ENCODE measurements at regions not wholly inside any gene's neighbourhood (a gene's known extent, or its start where the extent isn't known, plus 50 kb on each side); places are given as distances from the start of the nearest gene placed in this dataset.

GRCh38 chr15:85967553-85967952 lies 112.1 kb upstream of the AGBL1 start:
- intact Hi-C loops (cut with DNase I): no loop called here
- no peak for DNase-seq

DNA sequence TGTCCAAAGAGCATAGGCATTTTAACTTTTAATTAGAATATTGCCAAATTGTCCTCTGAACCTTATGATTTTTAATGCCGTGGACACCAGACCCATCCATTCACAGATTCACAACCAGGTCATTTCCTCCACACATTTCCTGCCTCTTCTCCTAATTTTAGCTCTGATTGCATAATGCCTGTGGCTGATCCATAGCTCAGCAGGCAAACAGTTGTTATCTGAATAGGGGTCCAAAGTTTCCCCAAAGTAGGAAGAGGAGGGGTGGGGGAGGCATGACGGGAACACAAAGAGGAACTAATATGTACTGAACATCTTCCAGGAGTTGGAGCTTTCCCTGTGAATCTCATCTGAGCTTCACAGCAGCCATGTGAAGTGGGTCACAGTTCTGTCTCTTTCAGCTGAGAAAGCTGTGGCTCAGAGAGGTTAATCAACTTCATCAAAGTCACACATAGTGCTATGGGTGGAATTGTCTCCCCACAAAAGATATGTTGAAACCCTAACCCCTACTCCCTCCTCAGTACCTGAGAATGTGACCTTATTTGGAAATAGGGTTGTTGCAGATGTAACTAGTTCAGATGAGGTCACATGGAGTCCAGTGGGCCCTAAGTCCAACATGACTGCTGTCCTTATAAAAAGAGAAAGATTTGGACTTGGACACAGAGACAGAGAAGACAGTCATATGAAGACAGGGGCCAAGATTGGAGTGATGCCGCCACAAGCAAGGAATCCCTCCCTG lies 106.7 kb upstream of the AGBL1 start:
- DNase-seq: no peak
- intact Hi-C loops (cut with DNase I): no loop called here

DNA sequence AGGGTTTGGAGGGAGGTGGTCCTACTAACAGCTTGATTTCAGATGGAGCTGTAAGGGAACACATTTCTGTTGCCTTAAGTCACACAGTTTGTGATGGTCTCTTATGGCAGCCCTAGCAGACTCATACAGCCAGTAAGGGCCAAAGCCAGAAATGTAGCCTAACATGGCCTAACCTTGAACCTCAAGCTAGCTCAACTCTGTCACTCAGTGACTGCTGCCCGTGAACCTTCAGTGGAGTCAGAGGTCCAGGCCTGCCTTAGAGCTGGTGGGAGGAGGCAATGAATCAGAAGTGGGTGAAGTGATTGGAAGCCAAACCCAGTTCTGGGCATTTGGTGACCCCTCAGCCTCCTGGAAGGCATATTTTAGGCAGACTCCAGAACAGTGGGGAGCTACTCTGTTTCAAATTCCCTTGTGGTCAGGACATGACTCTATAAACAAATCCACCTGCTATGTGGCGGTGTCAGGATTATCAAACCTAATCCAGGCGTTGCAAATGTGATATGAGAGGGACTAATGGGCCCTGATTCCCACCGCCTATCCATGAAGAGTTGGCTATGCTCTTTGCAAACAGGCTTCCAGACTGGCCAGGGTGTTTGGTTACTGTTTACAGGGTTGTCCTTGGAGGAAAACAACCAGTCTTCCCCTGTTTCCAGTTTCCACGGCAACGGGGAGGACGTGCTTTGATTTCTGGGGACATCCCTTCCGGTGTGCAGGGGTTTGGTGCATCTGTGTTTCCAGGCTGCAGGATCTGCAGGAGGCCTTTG lies 105.9 kb upstream of the AGBL1 start:
- peak in 1 of 42 donors; percentile 1 for DNase-seq
- intact Hi-C loops (cut with DNase I): no loop called here

DNA sequence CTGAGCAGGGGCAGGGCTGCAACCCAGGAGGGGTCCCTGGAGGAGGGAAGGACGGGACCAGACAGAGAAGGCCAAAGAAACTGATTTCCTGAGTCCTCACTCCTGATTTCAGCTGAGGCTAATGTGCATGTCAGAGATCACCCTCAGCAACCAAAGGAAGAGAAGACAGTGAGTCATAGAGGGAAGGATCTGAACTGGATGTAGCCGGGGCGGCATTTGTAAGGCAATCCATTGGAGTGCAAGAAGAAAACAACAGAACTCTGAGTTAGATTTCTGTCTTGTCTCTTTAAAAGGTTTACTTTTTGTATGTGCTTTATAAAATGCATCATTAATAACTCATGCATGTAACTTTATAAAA lies 105.3 kb upstream of the AGBL1 start:
- intact Hi-C loops (cut with DNase I): no loop called here

DNA sequence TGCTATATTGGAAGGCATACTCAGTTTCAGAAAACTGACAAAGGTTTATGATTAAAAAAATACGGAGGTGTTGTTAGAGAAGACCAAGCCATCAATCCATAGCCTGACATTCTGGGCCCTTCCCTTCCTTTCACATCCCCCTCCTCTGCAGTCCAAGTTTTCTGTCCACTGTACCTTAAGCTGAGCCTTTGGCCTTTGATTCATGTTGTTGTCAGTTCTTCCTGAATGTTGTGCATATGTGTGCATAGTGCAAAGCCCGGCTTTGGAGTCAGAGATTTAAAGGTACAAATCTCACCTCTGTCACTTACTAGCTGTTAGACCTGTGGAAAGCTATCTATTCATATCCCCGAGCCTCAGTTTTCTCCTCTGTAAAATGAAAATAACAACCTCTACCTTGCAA lies 104.9 kb upstream of the AGBL1 start:
- intact Hi-C loops (cut with DNase I): no loop called here
- DNase-seq: no peak

More for the DNA sequence above, 105.3 kb upstream of the AGBL1 start:
- no peak for DNase-seq

DNA sequence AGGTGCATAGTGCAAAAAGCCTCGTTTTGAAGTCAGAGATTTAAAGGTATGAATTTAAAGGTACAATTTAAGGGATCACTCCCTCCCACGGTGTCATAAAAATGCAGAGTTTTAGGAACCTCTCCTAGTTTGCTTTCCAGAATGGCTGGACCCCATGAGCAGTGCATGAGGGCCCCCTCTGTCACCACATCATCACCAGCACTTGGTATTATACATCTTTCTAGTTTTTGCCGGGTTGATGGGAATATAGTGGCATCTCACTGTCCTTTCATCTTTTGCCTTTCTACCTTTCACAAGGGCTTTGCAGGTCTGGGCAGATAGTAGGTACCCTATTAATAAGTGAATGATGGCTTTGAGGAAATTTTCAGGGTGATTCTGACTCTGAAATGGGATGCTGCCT lies 103.6 kb upstream of the AGBL1 start:
- intact Hi-C loops (cut with DNase I): no loop called here
- no peak for DNase-seq

DNA sequence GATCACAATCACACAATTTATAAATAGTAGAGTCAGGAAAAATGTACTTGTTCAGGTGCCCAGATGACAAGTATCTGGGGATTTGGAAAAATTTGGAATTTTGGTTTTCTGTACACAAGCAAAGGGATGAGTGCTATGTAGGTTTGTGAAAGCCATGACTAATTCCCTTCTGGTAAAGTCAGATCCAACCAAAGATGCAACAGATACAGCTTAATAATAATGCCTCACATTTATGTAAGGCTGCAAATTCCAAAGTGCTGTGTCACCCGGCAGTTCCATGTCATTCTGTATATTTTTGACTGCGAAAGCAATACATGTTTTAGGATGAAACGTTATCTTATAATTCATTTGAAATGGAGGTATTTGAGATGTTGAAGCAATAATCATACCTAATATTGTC lies 102.7 kb upstream of the AGBL1 start:
- DNase-seq: no peak
- intact Hi-C loops (cut with DNase I): no loop called here

- no peak for DNase-seq
- intact Hi-C loops (cut with DNase I): no loop called here
Measured at GRCh38 chr15:85977586-85977985, 102.1 kb upstream of the AGBL1 start.

DNA sequence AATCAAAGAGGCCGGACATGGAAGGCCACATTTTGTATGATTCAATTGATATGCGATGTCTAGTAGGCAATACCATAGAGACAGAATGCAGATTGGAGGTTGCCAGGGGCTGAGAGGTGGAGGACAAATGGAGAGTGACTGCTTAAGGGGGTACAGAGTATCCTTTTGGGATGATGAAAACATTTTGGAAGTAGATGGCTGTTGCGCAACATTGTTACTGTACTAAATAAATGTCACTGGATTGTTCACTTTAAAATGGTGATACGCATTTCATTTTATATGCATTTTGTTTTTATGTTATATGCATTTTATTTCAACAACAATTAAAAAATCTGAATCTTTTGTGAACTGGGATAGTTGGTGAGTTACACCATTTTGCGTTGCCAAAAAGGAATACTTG lies 99.7 kb upstream of the AGBL1 start:
- DNase-seq: no peak
- intact Hi-C loops (cut with DNase I): no loop called here

DNA sequence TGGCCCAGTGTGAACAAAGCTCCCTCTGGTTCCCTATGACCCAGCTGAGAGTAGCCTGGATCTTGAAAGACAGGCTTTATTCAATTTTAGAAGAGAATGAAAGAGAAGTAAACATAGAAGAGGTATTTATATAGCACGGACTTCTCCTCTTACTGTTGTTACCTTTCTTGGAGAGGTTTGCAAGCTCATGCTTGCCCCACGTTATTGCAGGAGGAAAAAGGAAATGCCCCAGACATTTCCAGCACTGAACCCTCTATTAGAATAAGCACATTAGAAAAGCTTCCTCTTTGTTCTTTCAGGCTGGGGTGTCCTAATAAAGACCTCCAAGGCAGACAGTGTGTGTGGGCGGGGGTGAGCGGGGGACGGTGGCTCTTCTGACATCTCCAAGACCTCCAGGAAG lies 98.7 kb upstream of the AGBL1 start:
- intact Hi-C loops (cut with DNase I): no loop called here
- DNase-seq: no peak

- intact Hi-C loops (cut with DNase I): no loop called here
- DNase-seq: no peak
Measured at GRCh38 chr15:85984241-85984640, 95.4 kb upstream of the AGBL1 start.

DNA sequence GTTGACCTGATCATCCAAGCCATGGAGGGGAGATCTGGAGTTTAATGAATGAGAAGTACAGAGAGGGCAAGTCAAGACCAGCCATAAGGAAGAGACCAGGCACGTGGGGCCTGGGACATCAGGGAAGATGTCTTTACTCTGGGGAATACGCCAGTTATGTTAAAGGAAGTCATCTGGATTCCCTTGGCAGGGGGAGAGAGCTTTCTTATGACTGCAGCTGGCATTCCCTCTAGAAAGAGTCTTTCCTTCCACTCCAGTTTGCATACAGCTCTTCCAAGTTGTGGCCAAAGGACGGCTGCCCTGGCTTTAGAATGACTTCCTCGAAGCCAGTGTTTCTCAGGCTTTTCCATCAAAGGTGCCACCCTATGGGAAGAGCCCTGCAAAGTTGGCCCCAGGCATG lies 93.6 kb upstream of the AGBL1 start:
- DNase-seq: no peak
- intact Hi-C loops (cut with DNase I): no loop called here

- DNase-seq: no peak
- intact Hi-C loops (cut with DNase I): no loop called here
Measured at GRCh38 chr15:85986741-85987140, 92.9 kb upstream of the AGBL1 start.

DNA sequence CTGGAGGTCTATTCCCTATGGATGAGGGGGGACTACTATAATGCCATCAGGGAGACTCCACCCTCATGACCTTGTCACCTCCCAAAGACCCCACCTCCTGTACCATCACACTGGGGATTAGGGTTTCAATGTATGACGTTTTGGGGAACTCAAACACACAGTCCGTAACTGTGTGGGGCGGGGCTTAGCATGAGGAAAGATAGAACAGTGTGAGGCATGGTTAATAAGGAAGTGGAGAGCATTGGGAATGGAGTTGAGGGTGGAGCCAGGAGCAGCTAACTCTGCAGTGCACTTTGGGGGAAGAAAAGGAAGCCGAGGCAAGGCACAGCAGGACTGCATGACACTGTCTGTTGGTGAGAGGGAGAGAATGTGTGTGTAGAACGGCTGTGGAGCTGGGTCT lies 90.9 kb upstream of the AGBL1 start:
- intact Hi-C loops (cut with DNase I): no loop called here
- DNase-seq: no peak

GRCh38 chr15:85992224-85992623 lies 87.4 kb upstream of the AGBL1 start:
- intact Hi-C loops (cut with DNase I): no loop called here
- DNase-seq: no peak

DNA sequence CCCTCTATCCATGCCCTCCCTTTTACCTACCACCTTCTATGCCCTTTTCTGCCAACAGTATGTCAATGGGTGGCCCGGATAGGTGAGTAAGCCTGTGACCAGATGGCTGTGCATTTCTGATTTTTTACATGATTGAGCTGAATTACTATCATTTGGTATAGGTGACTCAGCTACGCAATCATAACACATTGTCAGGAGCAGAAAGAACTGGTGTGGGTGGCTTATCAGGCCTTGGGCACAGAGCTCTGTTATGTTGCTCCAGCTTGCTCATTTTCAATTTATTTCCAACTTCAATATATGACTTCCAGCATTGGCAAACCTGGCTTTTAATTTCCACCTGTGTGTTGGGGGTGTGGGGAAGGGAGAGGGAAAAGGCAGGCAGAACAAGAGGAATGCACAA lies 86.6 kb upstream of the AGBL1 start:
- intact Hi-C loops (cut with DNase I): no loop called here
- DNase-seq: peak in 24 of 42 donors; percentile 8 to 73 (median 25)

DNA sequence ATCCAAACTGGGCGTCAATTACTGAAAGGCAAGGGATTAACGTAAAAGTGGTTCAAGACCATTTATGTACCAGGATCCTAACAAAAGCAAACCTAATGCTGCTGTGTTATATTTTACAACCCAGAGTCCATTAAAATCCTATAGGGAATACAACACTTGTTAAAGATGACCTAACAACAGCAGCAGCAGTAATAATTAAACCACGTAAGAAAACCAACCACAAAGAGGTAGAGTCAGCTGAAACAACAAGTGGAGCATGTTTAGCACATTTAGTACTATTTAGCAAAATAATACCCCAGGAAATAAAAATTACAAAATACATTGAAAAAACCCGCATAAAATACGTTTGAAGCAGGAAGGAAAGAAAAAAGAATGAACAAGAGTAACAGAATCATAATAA lies 82.1 kb upstream of the AGBL1 start:
- no peak for DNase-seq
- intact Hi-C loops (cut with DNase I): no loop called here

DNA sequence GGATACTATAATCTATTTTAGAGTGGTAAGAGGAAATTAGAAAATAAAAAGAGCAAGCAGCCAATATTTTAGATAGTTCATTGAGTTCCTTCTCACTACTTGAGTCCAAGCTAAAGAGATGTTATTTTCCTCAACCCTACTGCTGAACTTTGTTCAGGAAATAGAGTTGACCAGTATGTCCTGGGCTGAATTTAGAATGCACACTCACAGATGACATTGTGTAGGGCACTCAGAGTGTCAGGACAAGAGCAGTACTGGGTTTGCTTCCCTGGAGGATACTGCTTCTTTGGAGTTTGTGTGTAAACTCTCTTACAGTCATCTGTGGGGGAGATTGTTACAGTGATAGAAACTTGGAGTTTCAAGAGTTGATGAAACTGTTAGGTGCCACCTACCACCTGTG lies 80.0 kb upstream of the AGBL1 start:
- DNase-seq: no peak
- intact Hi-C loops (cut with DNase I): no loop called here

- no peak for DNase-seq
Measured at GRCh38 chr15:86001200-86001599, 78.5 kb upstream of the AGBL1 start.

DNA sequence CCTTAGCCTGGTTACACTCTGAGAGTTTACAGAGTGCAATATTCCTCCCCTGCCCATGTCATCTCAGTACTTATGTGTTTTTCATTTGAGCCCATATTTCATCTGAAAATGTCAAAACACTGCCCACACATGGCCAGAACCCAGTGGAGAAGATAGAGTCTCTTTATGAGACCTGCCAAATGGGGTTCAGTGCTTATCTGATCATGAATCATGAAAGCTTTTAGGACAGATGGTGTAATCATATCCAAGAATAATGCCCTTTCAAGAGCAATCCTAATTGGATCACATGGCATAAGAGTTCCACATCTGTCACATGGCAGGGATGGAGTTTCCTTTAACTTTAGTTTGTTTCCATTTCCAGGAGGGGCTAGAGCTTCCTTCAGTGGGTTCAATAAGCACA lies 77.2 kb upstream of the AGBL1 start:
- intact Hi-C loops (cut with DNase I): no loop called here
- no peak for DNase-seq

More at GRCh38 chr15:86001200-86001599, 78.5 kb upstream of the AGBL1 start:
- intact Hi-C loops (cut with DNase I): no loop called here

- DNase-seq: no peak
- intact Hi-C loops (cut with DNase I): no loop called here
Measured at GRCh38 chr15:86004061-86004460, 75.6 kb upstream of the AGBL1 start.
